Neural cell (in vitro differentiated cells): ENCODE measurements at regions not wholly inside any gene's neighbourhood (a gene's known extent, or its start where the extent isn't known, plus 50 kb on each side); places are given as distances from the start of the nearest gene placed in this dataset.

Experiments used
- CTCF ChIP-seq: fragments of 450-650 bp; IDR thresholded peaks from 2 replicates; pipeline ENCODE4 v1.5.1; 2014; ENCODE audit warnings: antibody characterized with exemption, mild to moderate bottlenecking, moderate library complexity; ENCODE audit not compliant: poor library complexity, severe bottlenecking
- EZH2 ChIP-seq: fragments of 200-600, 300-800 bp; shearing (Covaris generic), sonication (generic); IDR thresholded peaks from 2 replicates; pipeline ENCODE4 v1.6.1; 2014; ENCODE audit warnings: antibody characterized with exemption, low read length, borderline replicate concordance, mild to moderate bottlenecking; ENCODE audit not compliant: insufficient read depth, poor library complexity, severe bottlenecking
- REST ChIP-seq: IDR thresholded peaks from 2 replicates; pipeline ENCODE4 v1.6.1; 2012; ENCODE audit warnings: borderline replicate concordance

- TF ChIP-seq EZH2 (no peak), REST (no peak), CTCF (no peak)
These were observed 50.4 kb upstream of the DAB1 start for GRCh38 chr1:57474137-57474750.
